GM12878 (cell line): ENCODE measurements at regions not wholly inside any gene's neighbourhood (a gene's known extent, or its start where the extent isn't known, plus 50 kb on each side); places are given as distances from the start of the nearest gene placed in this dataset.

Source experiments
- BCLAF1 ChIP-seq: fragments of 450-650 bp; IDR thresholded peaks from 2 replicates; pipeline ENCODE4 v1.6.1; 2017; ENCODE audit warnings: antibody characterized with exemption, mild to moderate bottlenecking, moderate library complexity
- EED ChIP-seq: sonication (generic); IDR thresholded peaks from 2 replicates; pipeline ENCODE4 v1.6.1; 2016; ENCODE audit warnings: antibody characterized with exemption, low read depth
- FOXM1 ChIP-seq: IDR thresholded peaks from 2 replicates; pipeline ENCODE4 v1.6.1; 2012; ENCODE audit warnings: low read depth, mild to moderate bottlenecking, inconsistent platforms, low read length, moderate library complexity
- HCFC1 ChIP-seq: fragments of 150-350 bp; IDR thresholded peaks from 2 replicates; pipeline ENCODE4 v1.6.1; 2014; ENCODE audit warnings: low read length
- HDGF ChIP-seq: fragments of 450-650 bp; IDR thresholded peaks from 2 replicates; pipeline ENCODE4 v1.6.1; 2016; ENCODE audit warnings: antibody characterized with exemption
- HSF1 ChIP-seq: fragments of 150-350 bp; IDR thresholded peaks from 2 replicates; pipeline ENCODE4 v1.6.1; 2014; ENCODE audit warnings: mild to moderate bottlenecking, low read depth, low read length
- IKZF1 ChIP-seq: fragments of 450-650 bp; conservative IDR thresholded peaks from 2 replicates; pipeline ENCODE4 v1.6.1; 2017; ENCODE audit warnings: antibody characterized with exemption, mild to moderate bottlenecking
- IRF5 ChIP-seq: fragments of 450-650 bp; IDR thresholded peaks from 2 replicates; pipeline ENCODE4 v1.6.1; 2017; ENCODE audit warnings: borderline replicate concordance
- JUND ChIP-seq: IDR thresholded peaks from 2 replicates; pipeline ENCODE4 v1.6.1; 2012; ENCODE audit warnings: low read depth, mild to moderate bottlenecking, low read length, improper control_type of control experiment, moderate library complexity
- LARP7 ChIP-seq: fragments of 450-650 bp; IDR thresholded peaks from 2 replicates; pipeline ENCODE4 v1.6.1; 2017; ENCODE audit warnings: mild to moderate bottlenecking
- MEF2A ChIP-seq: IDR thresholded peaks from 2 replicates; pipeline ENCODE4 v1.6.1; 2011; ENCODE audit warnings: low read depth, mild to moderate bottlenecking, low read length, moderate library complexity; ENCODE audit not compliant: insufficient read depth
- NBN ChIP-seq: fragments of 450-650 bp; IDR thresholded peaks from 2 replicates; pipeline ENCODE4 v1.6.1; 2016
- NFYB ChIP-seq: IDR thresholded peaks from 2 replicates; pipeline ENCODE4 v1.6.1; 2011; ENCODE audit warnings: low read depth, mild to moderate bottlenecking, low read length, improper control_type of control experiment, moderate library complexity; ENCODE audit not compliant: insufficient read depth
- NR2F1 ChIP-seq: fragments of 450-650 bp; conservative IDR thresholded peaks from 2 replicates; pipeline ENCODE4 v1.6.1; 2017; ENCODE audit warnings: mild to moderate bottlenecking
- RB1 ChIP-seq: fragments of 450-650 bp; formaldehyde crosslinking; IDR thresholded peaks from 2 replicates; pipeline ENCODE4 v1.6.1; 2017; ENCODE audit warnings: mild to moderate bottlenecking, borderline replicate concordance
- RELA ChIP-seq: fragments of 450-650 bp; IDR thresholded peaks from 2 replicates; pipeline ENCODE4 v1.8.0; 2014; ENCODE audit warnings: borderline replicate concordance; ENCODE audit not compliant: partially characterized antibody
- SIN3A ChIP-seq: IDR thresholded peaks from 2 replicates; pipeline ENCODE4 v1.6.1; 2012; ENCODE audit warnings: low read depth, low read length, improper control_type of control experiment
- SIX5 ChIP-seq: IDR thresholded peaks from 2 replicates; pipeline ENCODE4 v1.6.1; 2011; ENCODE audit warnings: mild to moderate bottlenecking, low read depth, low read length, moderate library complexity; ENCODE audit not compliant: severe bottlenecking
- SUZ12 ChIP-seq: fragments of 200-600 bp; sonication (generic); IDR thresholded peaks from one replicate; pipeline ENCODE4 v1.6.1; 2018; ENCODE audit warnings: antibody characterized with exemption, mild to moderate bottlenecking; ENCODE audit not compliant: unreplicated experiment
- USF1 ChIP-seq: IDR thresholded peaks from 2 replicates; pipeline ENCODE4 v1.6.1; 2011; ENCODE audit warnings: borderline replicate concordance, low read depth, mild to moderate bottlenecking, moderate library complexity, mixed read lengths, low read length; ENCODE audit not compliant: insufficient read depth; ENCODE audit errors: extremely low read length
- ZBTB33 ChIP-seq: fragments of 450-650 bp; IDR thresholded peaks from 2 replicates; pipeline ENCODE4 v1.6.1; 2017; ENCODE audit warnings: mild to moderate bottlenecking
- ZZZ3 ChIP-seq: IDR thresholded peaks from 2 replicates; pipeline ENCODE4 v1.6.1; 2011; ENCODE audit warnings: low read depth; ENCODE audit not compliant: control insufficient read depth, insufficient read length

- TF ChIP-seq ZBTB33 (no peak), NFYB (no peak), FOXM1 (peak; percentile 62; the same call in 1 of the 2 replicates), RELA (no peak), MEF2A (no peak), HDGF (no peak), BCLAF1 (no peak), ZZZ3 (no peak), RB1 (no peak), LARP7 (no peak), SUZ12 (no peak), JUND (peak; percentile 56; the same call in 1 of the 2 replicates), NR2F1 (0 out of 2 replicates have a peak, but pooled peaks have one; percentile 38), EED (peak; percentile 56; the same call in 1 of the 2 replicates), SIN3A (no peak), NBN (peak; percentile 50; the same call in 1 of the 2 replicates), HCFC1 (no peak), IKZF1 (peak; percentile 67), SIX5 (no peak), HSF1 (no peak), USF1 (no peak), IRF5 (no peak)
These were observed 169.4 kb upstream of the TAB2 start (continued) for GRCh38 chr6:149147938-149148718.
